ENCODE measurements at regions not wholly inside any gene's neighbourhood (a gene's known extent, or its start where the extent isn't known, plus 50 kb on each side); places are given as distances from the start of the nearest gene placed in this dataset.
A peak's percentile ranks its signal among the peaks of the same experiment; 100 is the strongest.
"Not testable (repeated sequence)": the region's sequence is repeated elsewhere in the genome, so short reads cannot be mapped to it uniquely, and the experiment has no call there.

- DNase-seq, result no peak
Measured at GRCh38 chr7:136163340-136163801, 186.2 kb upstream of the MTPN start.

DNA sequence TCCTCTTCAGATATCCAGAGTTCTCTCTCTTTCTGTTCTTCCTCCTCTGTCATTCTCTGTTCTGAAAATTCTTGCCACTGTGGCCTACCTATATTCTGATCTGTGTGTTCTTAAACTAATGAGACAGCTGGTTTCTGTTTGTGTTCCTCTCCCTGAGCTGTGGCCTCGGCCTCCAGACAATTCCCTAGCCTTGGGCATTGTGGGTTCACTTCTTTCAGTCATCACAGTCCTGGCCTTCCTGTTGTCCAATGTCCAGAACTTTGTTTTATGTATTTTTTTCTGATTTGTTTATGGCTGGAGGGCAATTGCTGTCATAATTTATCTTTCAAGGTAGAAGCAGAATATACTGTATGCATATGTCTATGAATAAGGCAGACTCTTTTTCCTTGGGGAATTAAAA lies 173.2 kb upstream of the MTPN start:
- no peak for DNase-seq

DNA sequence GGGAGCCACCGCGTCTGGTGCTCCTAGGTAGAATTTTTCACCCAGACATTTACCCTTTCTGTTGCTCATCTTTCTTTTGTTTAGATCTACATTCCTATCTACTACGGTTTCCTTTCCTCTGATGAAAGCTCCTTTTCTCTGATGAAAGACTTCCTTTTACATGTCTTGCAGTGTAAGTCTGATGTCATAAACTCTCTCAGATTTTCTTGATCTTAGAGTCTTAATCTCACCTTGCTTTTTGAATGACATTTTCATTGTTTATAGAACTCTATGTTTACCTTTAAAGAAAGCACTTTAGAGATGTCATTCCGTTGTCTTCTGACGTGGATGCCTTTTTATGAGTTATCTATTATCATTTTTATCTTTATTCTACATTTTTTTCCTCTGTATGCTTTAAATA lies 171.8 kb upstream of the MTPN start:
- no peak for DNase-seq

DNA sequence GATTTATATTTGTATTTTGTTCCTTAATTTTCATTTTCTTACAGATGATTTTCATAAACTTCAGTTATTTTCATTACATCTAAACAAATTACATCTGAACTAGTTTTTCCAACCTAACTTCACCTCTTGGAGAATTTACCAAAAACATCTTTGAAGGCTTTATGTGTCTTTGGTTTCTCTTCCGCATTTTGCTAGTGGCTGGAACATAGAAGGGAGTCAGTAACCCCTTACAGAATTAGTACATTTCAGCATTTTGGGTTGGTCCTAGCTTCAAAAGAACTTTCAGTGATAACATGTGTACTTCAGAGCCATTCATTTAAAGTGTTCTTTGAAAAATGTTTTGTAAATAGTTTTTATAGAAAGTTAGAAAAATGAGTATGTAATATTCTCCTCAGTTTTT lies 169.8 kb upstream of the MTPN start:
- no peak for DNase-seq

GRCh38 chr7:136144182-136144581 lies 167.0 kb upstream of the MTPN start:
- no peak for DNase-seq

DNA sequence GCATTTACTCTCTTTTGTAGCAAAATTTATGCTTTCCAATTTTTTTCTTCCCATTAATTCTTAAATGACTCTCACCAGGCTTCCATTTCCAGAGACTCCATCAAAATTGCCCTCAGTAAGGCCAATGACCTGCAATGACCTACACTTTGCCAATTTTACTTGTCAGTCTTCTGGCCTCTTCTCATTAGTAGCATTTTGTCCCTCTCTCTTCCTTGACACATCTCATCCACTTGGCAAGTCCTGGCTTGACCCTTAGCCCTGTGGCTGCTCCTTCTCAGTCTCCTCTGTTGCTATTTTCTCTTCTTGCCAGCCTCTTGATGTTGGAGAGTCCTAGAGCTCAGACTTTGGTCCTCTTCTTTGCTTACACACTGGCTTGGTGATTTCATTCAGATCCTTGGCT lies 166.1 kb upstream of the MTPN start:
- DNase-seq, result no peak

DNA sequence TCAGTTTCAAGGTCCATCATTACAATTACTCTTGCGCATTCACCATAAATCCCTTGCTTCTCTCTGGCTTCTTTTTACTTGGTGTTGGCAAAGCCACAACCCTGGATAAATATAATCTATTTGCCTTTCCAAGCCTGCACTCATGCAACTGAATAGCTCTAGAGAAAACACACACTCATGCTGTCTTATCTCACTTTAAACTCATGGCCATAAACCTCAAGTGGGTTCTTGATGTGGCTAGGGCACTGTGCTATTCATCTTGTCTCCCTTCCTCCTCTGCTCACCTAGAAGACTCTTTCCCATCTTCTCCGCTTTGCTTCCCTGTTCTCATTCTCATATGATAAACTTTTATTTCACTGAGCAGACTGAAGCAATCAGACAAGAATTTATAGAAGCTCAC lies 165.4 kb upstream of the MTPN start:
- DNase-seq, result peak; percentile 82

DNA sequence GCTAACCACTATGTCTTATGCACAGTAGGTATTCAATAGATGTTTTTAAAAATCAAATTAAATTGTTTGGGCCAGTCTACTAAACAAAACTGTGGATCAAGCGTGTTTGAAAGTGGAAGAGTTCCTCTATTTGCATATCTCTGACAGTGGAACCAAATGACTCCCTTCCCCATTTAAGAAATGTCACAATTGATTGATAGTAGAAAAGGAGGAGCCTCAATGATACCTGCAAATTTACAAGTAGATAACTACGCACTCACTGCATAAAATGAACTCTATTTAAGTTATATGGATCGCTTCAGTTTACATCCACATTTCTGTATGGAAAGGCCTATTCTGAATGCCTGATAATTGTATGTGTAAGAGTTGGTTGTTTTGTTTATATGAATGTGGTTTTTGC lies 163.3 kb upstream of the MTPN start:
- no peak for DNase-seq

GRCh38 chr7:136139417-136139816 lies 162.3 kb upstream of the MTPN start:
- DNase-seq, result no peak

DNA sequence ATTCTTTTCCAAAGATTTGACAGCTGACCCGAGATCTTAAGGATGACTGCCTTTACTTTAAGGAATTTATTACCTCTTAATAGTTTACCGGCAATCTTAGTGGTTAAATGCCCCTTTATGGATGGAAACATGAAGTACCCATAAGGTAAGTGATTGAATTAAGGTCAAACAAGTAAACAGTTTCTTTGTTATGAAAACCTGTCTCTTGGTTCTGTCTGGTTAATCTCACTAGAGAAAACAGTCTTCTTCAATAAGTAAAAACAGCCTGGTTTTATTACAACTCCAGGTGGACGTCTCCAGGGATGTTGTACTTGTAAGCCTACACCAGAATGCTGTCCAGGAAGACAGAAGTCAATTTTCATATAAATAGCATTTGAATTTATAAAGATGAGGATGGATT lies 161.8 kb upstream of the MTPN start:
- no peak for DNase-seq

- no peak for DNase-seq
Measured at GRCh38 chr7:136136906-136137454, 159.8 kb upstream of the MTPN start.

GRCh38 chr7:136134503-136134902 lies 157.3 kb upstream of the MTPN start:
- DNase-seq, result no peak

GRCh38 chr7:136133551-136133950 lies 156.4 kb upstream of the MTPN start:
- no peak for DNase-seq

DNA sequence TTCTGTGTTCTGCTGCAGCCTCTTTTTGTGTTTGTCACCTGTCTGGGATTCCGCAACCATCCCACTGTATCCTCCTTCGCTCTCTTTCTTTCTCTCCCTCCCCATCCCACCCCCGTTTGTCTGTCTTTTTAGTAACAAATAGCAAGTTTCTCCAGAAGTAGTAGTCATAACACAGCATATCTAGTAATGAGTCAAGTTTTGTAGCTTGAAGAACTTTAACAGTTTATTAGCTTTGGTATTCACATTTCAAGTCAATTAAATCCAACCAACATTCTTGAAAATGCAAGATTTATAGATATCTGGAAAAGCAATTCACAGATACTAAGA lies 154.1 kb upstream of the MTPN start:
- DNase-seq, result no peak

DNA sequence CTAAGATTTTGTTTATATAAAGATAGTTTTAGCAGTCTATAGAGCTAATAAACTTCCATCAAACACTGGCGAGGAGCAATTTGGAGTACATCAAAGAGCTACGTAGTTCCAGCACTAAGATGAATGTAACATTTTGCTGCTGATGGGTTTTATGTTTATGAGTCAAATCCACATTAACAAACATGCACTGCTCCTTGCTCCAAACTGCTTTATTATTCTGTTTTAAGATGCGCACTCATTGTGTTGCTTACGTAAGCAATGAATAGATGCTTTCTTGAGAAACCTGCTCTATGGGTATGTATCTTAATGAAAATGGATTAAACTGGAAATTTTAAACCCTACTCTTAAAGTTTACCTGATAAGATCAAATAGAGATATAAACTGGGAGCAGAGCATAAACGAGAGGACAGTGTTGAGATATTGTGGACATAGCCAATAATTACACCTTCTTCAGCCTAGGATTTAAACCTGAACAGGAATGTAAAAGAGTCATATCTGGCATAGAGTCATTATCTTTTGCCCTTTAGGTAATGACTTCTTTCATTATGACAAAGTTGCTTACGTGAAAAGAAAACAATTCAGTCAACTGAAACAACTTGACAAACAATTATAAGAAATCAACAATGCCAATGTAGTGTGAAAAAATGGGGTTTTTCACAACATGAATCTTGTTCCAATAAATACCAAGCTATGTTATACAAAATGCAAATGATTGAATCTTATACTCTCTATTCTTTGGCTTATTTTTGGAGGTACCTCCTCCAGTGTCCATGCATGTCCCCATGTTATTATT lies 153.5 kb upstream of the MTPN start:
- no peak for DNase-seq

DNA sequence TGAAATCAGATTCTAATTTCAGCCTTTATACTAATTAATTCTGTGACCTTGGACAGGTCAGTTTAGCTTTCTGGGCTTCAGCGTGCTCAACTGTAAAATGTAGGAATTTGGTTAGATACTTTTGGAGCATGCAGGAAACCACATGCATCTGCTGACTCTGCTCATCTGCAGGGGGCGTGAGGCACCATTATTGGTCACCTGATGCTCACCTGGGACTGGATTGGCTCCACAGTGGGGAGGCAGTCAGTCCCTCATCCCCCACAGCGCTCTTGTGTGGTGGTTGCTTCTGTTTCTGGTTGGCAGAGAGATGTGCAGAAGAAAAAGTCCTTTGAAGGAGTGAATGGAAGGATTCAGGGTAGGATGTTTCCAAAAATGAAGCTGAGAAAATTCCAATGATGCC lies 150.9 kb upstream of the MTPN start:
- DNase-seq, result no peak

GRCh38 chr7:136123352-136123751 lies 146.2 kb upstream of the MTPN start:
- DNase-seq, result no peak

- DNase-seq, result no peak
Measured at GRCh38 chr7:136122026-136122425, 144.9 kb upstream of the MTPN start.

DNA sequence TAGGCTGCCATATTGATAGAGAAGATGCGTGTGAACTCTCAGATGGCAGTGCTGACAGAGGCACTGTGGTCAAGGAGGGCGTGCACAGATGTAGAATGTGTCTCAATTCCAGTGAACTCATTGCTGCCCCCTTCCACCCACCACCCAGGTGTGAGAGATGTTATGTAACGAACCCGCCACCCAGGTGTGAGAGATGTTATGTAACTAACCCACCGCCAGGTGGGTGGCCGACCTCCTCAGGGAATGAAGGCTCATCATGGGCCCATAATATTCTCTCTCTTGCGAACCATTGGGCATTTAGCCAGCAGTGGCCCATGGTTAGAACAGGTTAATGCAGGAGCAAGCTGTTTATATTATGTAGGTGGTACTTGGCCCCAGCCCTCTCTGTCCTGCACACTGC lies 140.4 kb upstream of the MTPN start:
- no peak for DNase-seq

GRCh38 chr7:136116186-136116585 lies 139.0 kb upstream of the MTPN start:
- DNase-seq, result no peak

- DNase-seq, result peak; percentile 10
Measured at GRCh38 chr7:136114966-136115762, 138.0 kb upstream of the MTPN start.

DNA sequence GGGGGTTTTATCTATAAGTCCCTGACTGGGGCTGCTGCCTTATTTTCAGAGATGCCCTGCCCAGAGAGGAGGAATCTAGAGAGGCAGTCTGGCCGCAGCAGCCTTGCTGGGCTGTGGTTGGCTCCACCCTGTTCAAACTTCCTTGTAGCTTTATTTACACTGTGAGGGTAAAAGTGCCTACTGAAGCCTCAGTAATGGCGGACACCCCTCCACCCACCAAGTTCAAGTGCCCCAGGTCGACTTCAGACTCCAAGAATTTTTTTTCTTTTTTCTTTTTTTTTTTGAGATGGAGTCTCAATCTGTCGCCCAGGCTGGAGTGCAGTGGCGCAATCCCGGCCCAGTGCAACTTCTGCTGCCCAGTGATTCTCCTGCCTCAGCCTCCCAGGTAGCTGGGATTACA lies 137.3 kb upstream of the MTPN start:
- DNase-seq, result not testable (repeated sequence)

GRCh38 chr7:136109037-136109436 lies 131.9 kb upstream of the MTPN start:
- DNase-seq, result not testable (repeated sequence)

- no peak for DNase-seq
Measured at GRCh38 chr7:136105191-136105590, 128.0 kb upstream of the MTPN start.

Measured in NCI-H2029 treated with DMSO at 0.1 percent for 48 hours (cell line).